GM23338 (cell line): ENCODE measurements at regions not wholly inside any gene's neighbourhood (a gene's known extent, or its start where the extent isn't known, plus 50 kb on each side); places are given as distances from the start of the nearest gene placed in this dataset.

Experiments used
- ATAC-seq: fragments of 200-7000 bp; cut with Tn5 transposase; 3 replicates; pipeline ENCODE4 v1.9.1; 2020
- DNase-seq: peaks from one replicate; pipeline ENCODE4 v3.0.0-alpha.2; 2015; ENCODE audit warnings: low spot score
- H2AFZ ChIP-seq: fragments of 200-600 bp; sonication (generic); 2 replicates; pipeline ENCODE4 v1.8.0; 2016; ENCODE audit warnings: antibody characterized with exemption, mild to moderate bottlenecking, moderate library complexity
- H3F3A ChIP-seq: fragments of 200-600 bp; sonication (generic); replicated peaks from 2 replicates; pipeline ENCODE4 v1.8.0; 2017; ENCODE audit warnings: antibody characterized with exemption, mixed run types, low read depth
- H3K27ac ChIP-seq: fragments of 200-600 bp; sonication (generic); 2 replicates; pipeline ENCODE4 v1.6.1; 2016; ENCODE audit warnings: low read depth
- H3K27me3 ChIP-seq: fragments of 200-600 bp; sonication (generic); 2 replicates; pipeline ENCODE4 v1.8.0; 2016; ENCODE audit warnings: mild to moderate bottlenecking, mixed run types, moderate library complexity; ENCODE audit not compliant: insufficient read depth
- H3K36me3 ChIP-seq: fragments of 200-600 bp; sonication (generic); 2 replicates; pipeline ENCODE4 v1.8.0; 2016; ENCODE audit warnings: mild to moderate bottlenecking; ENCODE audit not compliant: insufficient read depth
- H3K4me1 ChIP-seq: fragments of 200-600 bp; sonication (generic); 2 replicates; pipeline ENCODE4 v1.8.0; 2016; ENCODE audit warnings: mild to moderate bottlenecking, moderate library complexity; ENCODE audit not compliant: insufficient read depth
- H3K4me2 ChIP-seq: fragments of 200-600 bp; sonication (generic); 2 replicates; pipeline ENCODE4 v1.7.1; 2017; ENCODE audit warnings: mixed run types
- H3K4me3 ChIP-seq: fragments of 200-600 bp; sonication (generic); 2 replicates; pipeline ENCODE4 v1.6.1; 2016; ENCODE audit warnings: mixed run types
- H3K79me2 ChIP-seq: fragments of 200-600 bp; sonication (generic); replicated peaks from 2 replicates; pipeline ENCODE4 v1.8.0; 2017; ENCODE audit warnings: mild to moderate bottlenecking; ENCODE audit not compliant: insufficient read depth
- H3K9me2 ChIP-seq: fragments of 200-600 bp; sonication (generic); 2 replicates; pipeline ENCODE4 v1.8.0; 2017; ENCODE audit not compliant: insufficient read depth
- H4K20me1 ChIP-seq: fragments of 200-600 bp; sonication (generic); replicated peaks from 2 replicates; pipeline ENCODE4 v1.8.0; 2017; ENCODE audit warnings: mild to moderate bottlenecking; ENCODE audit not compliant: insufficient read depth
- H3K27ac Mint-ChIP-seq: 2 replicates; pipeline ENCODE4 v1.8.0; 2020; ENCODE audit warnings: inconsistent platforms, mild to moderate bottlenecking, moderate library complexity, mixed read lengths
- H3K27me3 Mint-ChIP-seq: 3 replicates; pipeline ENCODE4 v1.8.0; 2022; ENCODE audit warnings: low read depth, mild to moderate bottlenecking, moderate library complexity, mixed read lengths, inconsistent platforms; ENCODE audit not compliant: insufficient read depth, poor library complexity
- H3K36me3 Mint-ChIP-seq: 3 replicates; pipeline ENCODE4 v1.8.0; 2021; ENCODE audit warnings: low read depth, mild to moderate bottlenecking, inconsistent platforms, moderate library complexity, mixed read lengths
- H3K4me1 Mint-ChIP-seq: 3 replicates; pipeline ENCODE4 v1.8.0; 2020; ENCODE audit warnings: mild to moderate bottlenecking, inconsistent platforms, mixed read lengths
- H3K4me3 Mint-ChIP-seq: 3 replicates; pipeline ENCODE4 v1.8.0; 2021; ENCODE audit warnings: moderate library complexity, mild to moderate bottlenecking, inconsistent platforms, mixed read lengths
- H3K9me3 Mint-ChIP-seq: 3 replicates; pipeline ENCODE4 v1.8.0; 2020; ENCODE audit warnings: moderate library complexity, mild to moderate bottlenecking, inconsistent platforms, mixed read lengths
- CREB1 ChIP-seq: fragments of 250-450 bp; sonication (Bioruptor Pico); IDR thresholded peaks from 2 replicates; pipeline ENCODE4 v1.5.0; 2020; ENCODE audit warnings: low read depth, mild to moderate bottlenecking, moderate library complexity
- ETS1 ChIP-seq: IDR thresholded peaks from 2 replicates; pipeline ENCODE4 v1.6.1; 2016; ENCODE audit warnings: antibody characterized with exemption
- EZH2 ChIP-seq: fragments of 200-600 bp; sonication (generic); IDR thresholded peaks from one replicate; pipeline ENCODE4 v1.8.0; 2017; ENCODE audit warnings: antibody characterized with exemption, mild to moderate bottlenecking, low read depth; ENCODE audit not compliant: unreplicated experiment
- EZH2phosphoT487 ChIP-seq: fragments of 200-600 bp; sonication (generic); IDR thresholded peaks from one replicate; pipeline ENCODE4 v1.8.1; 2018; ENCODE audit warnings: antibody characterized with exemption; ENCODE audit not compliant: unreplicated experiment
- JUNB ChIP-seq: IDR thresholded peaks from one replicate; pipeline ENCODE4 v1.6.1; 2016; ENCODE audit warnings: antibody characterized with exemption; ENCODE audit not compliant: unreplicated experiment
- ZNF114 ChIP-seq: fragments of 250-450 bp; sonication (Bioruptor Pico); IDR thresholded peaks from 2 replicates; pipeline ENCODE4 v1.5.0; 2020; ENCODE audit warnings: mild to moderate bottlenecking, moderate library complexity
- ZNF331 ChIP-seq: fragments of 250-450 bp; sonication (Bioruptor Pico); IDR thresholded peaks from 2 replicates; pipeline ENCODE4 v1.5.0; 2020; ENCODE audit warnings: low read depth, mild to moderate bottlenecking, moderate library complexity
- ZNF462 ChIP-seq: fragments of 250-450 bp; sonication (Bioruptor Pico); IDR thresholded peaks from 2 replicates; pipeline ENCODE4 v1.5.0; 2020; ENCODE audit warnings: mild to moderate bottlenecking, moderate library complexity
- TF ChIP-seq, protein P1 (sequence below), 2 experiments: fragments of 200-600 bp in 1 of 2; sonication (generic) in 1 of 2; conservative IDR thresholded peaks; 2 replicates each; pipeline versions ENCODE4 v1.5.1 to v1.6.1; 2016 to 2017; ENCODE audit warnings: antibody characterized with exemption in 2 of 2, low read depth in 2 of 2, mild to moderate bottlenecking in 2 of 2, moderate library complexity in 1 of 2

- no peaks in the 10 kb centered on the region for H4K20me1 ChIP-seq
- no peak overlapping the region for H3K4me2 ChIP-seq
- no peaks in the 10 kb centered on the region for H3K4me1 ChIP-seq
- H3K9me3 Mint-ChIP-seq, result peaks cover 94% of the 10 kb centered on the region
- H3K9me2 ChIP-seq, result no peaks in the 10 kb centered on the region
- ATAC-seq, result no peak
- H3K36me3 ChIP-seq, result no peaks in the 10 kb centered on the region
- no peaks in the 10 kb centered on the region for H3F3A ChIP-seq
- peaks cover 2% of the 10 kb centered on the region; the same call in 1 of the 3 replicates for H3K4me1 Mint-ChIP-seq
- no peaks in the 10 kb centered on the region for H3K27me3 ChIP-seq
- DNase-seq, result no peak
- no peak overlapping the region for H3K27ac ChIP-seq
- no peak overlapping the region for H2AFZ ChIP-seq
- peaks cover 26% of the 10 kb centered on the region for H3K36me3 Mint-ChIP-seq
- no peak overlapping the region for H3K4me3 Mint-ChIP-seq
- H3K4me3 ChIP-seq, result no peak overlapping the region
- H3K79me2 ChIP-seq, result no peaks in the 10 kb centered on the region
- peaks cover 10% of the 10 kb centered on the region for H3K27me3 Mint-ChIP-seq
- no peak overlapping the region for H3K27ac Mint-ChIP-seq
- TF ChIP-seq ETS1, result no peak
- TF ChIP-seq ZNF331 (CRISPR knock-in tag), result no peak
- TF ChIP-seq ZNF114, result no peak
- TF ChIP-seq EZH2phosphoT487, result no peak
- TF ChIP-seq ZNF462, result no peak
- TF ChIP-seq, protein P1, sequence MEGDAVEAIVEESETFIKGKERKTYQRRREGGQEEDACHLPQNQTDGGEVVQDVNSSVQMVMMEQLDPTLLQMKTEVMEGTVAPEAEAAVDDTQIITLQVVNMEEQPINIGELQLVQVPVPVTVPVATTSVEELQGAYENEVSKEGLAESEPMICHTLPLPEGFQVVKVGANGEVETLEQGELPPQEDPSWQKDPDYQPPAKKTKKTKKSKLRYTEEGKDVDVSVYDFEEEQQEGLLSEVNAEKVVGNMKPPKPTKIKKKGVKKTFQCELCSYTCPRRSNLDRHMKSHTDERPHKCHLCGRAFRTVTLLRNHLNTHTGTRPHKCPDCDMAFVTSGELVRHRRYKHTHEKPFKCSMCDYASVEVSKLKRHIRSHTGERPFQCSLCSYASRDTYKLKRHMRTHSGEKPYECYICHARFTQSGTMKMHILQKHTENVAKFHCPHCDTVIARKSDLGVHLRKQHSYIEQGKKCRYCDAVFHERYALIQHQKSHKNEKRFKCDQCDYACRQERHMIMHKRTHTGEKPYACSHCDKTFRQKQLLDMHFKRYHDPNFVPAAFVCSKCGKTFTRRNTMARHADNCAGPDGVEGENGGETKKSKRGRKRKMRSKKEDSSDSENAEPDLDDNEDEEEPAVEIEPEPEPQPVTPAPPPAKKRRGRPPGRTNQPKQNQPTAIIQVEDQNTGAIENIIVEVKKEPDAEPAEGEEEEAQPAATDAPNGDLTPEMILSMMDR (conservative IDR thresholded peaks at IDR 0.05; ENCODE audit: low read depth in 2 of 2), result no peak
- no peak for TF ChIP-seq EZH2
- no peak for TF ChIP-seq JUNB
- TF ChIP-seq CREB1 (CRISPR knock-in tag), result no peak
Observed at GRCh38 chr18:78764544-78764943, 215.1 kb upstream of the SALL3 start.
